H9 (cell line): ENCODE measurements at regions not wholly inside any gene's neighbourhood (a gene's known extent, or its start where the extent isn't known, plus 50 kb on each side); places are given as distances from the start of the nearest gene placed in this dataset.

Experiments
- DNase-seq: peaks from one replicate; pipeline ENCODE4 v3.0.0-alpha.2; 2017
- H2AFZ ChIP-seq: one replicate; pipeline ENCODE4 v1.6.1; 2013; ENCODE audit warnings: mild to moderate bottlenecking, low read length, control low read depth, moderate library complexity
- H2AK5ac ChIP-seq: 2 replicates; pipeline ENCODE4 v1.6.1; 2013; ENCODE audit warnings: low read length, control low read depth, mixed read lengths; ENCODE audit not compliant: insufficient read length
- H2BK120ac ChIP-seq: one replicate; pipeline ENCODE4 v1.6.1; 2013; ENCODE audit warnings: low read depth, mild to moderate bottlenecking, low read length, control low read depth, inconsistent platforms; ENCODE audit not compliant: poor library complexity, severe bottlenecking
- H2BK12ac ChIP-seq: 2 replicates; pipeline ENCODE4 v1.6.1; 2013; ENCODE audit warnings: low read length, control low read depth, mixed read lengths, low read depth; ENCODE audit not compliant: insufficient read length
- H2BK15ac ChIP-seq: 2 replicates; pipeline ENCODE4 v1.6.1; 2013; ENCODE audit warnings: low read depth, low read length, control low read depth
- H2BK20ac ChIP-seq: one replicate; pipeline ENCODE4 v1.6.1; 2013; ENCODE audit warnings: low read depth, mild to moderate bottlenecking, low read length, control low read depth, inconsistent platforms; ENCODE audit not compliant: poor library complexity, severe bottlenecking
- H2BK5ac ChIP-seq: 2 replicates; pipeline ENCODE4 v1.6.1; 2013; ENCODE audit warnings: low read length, control low read depth, mixed read lengths; ENCODE audit not compliant: insufficient read length
- H3K14ac ChIP-seq: 2 replicates; pipeline ENCODE4 v1.6.1; 2013; ENCODE audit warnings: low read length, control low read depth; ENCODE audit not compliant: insufficient read depth
- H3K18ac ChIP-seq: 2 replicates; pipeline ENCODE4 v1.6.1; 2013; ENCODE audit warnings: low read depth, mild to moderate bottlenecking, mixed read lengths, low read length, control low read depth; ENCODE audit not compliant: insufficient read length
- H3K23ac ChIP-seq: 2 replicates; pipeline ENCODE4 v1.6.1; 2013; ENCODE audit warnings: low read length, control low read depth, mixed read lengths, low read depth; ENCODE audit not compliant: insufficient read length
- H3K23me2 ChIP-seq: 2 replicates; pipeline ENCODE4 v1.6.1; 2013; ENCODE audit warnings: low read depth, mild to moderate bottlenecking, mixed read lengths, low read length, control low read depth; ENCODE audit not compliant: insufficient read length, poor library complexity, severe bottlenecking
- H3K27ac ChIP-seq: 2 replicates; pipeline ENCODE4 v1.5.1; 2013; ENCODE audit warnings: low read length, control low read depth, mixed read lengths, low read depth; ENCODE audit not compliant: insufficient read length
- H3K27me3 ChIP-seq: 2 replicates; pipeline ENCODE4 v1.6.1; 2013; ENCODE audit warnings: low read length, control low read depth, inconsistent platforms; ENCODE audit not compliant: insufficient read depth
- H3K4ac ChIP-seq: 2 replicates; pipeline ENCODE4 v1.6.1; 2013; ENCODE audit warnings: low read depth, mild to moderate bottlenecking, control low read depth, inconsistent platforms, low read length, moderate library complexity
- H3K4me1 ChIP-seq: 2 replicates; pipeline ENCODE4 v1.6.1; 2013; ENCODE audit warnings: low read length, control low read depth, inconsistent platforms; ENCODE audit not compliant: insufficient read depth
- H3K4me2 ChIP-seq: 2 replicates; pipeline ENCODE4 v1.6.1; 2013; ENCODE audit warnings: low read length, control low read depth, mixed read lengths; ENCODE audit not compliant: insufficient read length, insufficient read depth
- H3K56ac ChIP-seq: 2 replicates; pipeline ENCODE4 v1.6.1; 2013; ENCODE audit warnings: low read depth, mild to moderate bottlenecking, mixed read lengths, low read length, control low read depth; ENCODE audit not compliant: insufficient read length
- H3K79me1 ChIP-seq: 2 replicates; pipeline ENCODE4 v1.6.1; 2013; ENCODE audit warnings: low read depth, mild to moderate bottlenecking, moderate library complexity, low read length, control low read depth, inconsistent platforms; ENCODE audit not compliant: insufficient read depth, poor library complexity, severe bottlenecking
- H3K79me2 ChIP-seq: 2 replicates; pipeline ENCODE4 v1.6.1; 2013; ENCODE audit warnings: low read length, control low read depth, inconsistent platforms; ENCODE audit not compliant: insufficient read depth
- H3K9ac ChIP-seq: 2 replicates; pipeline ENCODE4 v1.6.1; 2013; ENCODE audit warnings: low read length, control low read depth, mixed read lengths; ENCODE audit not compliant: insufficient read length; ENCODE audit errors: extremely low read depth
- H3K9me3 ChIP-seq: one replicate; pipeline ENCODE4 v1.6.1; 2013; ENCODE audit warnings: low read depth, low read length, inconsistent platforms; ENCODE audit not compliant: control insufficient read depth
- H3T11ph ChIP-seq: one replicate; pipeline ENCODE4 v1.6.1; 2013; ENCODE audit warnings: mild to moderate bottlenecking, low read length, control low read depth, inconsistent platforms
- H4K20me1 ChIP-seq: one replicate; pipeline ENCODE4 v1.6.1; 2013; ENCODE audit not compliant: control insufficient read depth, insufficient read length, insufficient read depth
- H4K5ac ChIP-seq: 2 replicates; pipeline ENCODE4 v1.6.1; 2013; ENCODE audit warnings: low read depth, mild to moderate bottlenecking, mixed read lengths, low read length, control low read depth; ENCODE audit not compliant: insufficient read length
- H4K8ac ChIP-seq: replicated peaks from 2 replicates; pipeline ENCODE4 v1.6.1; 2013; ENCODE audit warnings: low read length, control low read depth, mixed read lengths, low read depth; ENCODE audit not compliant: insufficient read length
- H4K91ac ChIP-seq: 2 replicates; pipeline ENCODE4 v1.6.1; 2013; ENCODE audit warnings: low read depth, mild to moderate bottlenecking, moderate library complexity, mixed read lengths, low read length, control low read depth; ENCODE audit not compliant: insufficient read length
- H3K27ac Mint-ChIP-seq, 3 experiments: 2 replicates in 2 of 3; 3 replicates in 1 of 3; pipeline ENCODE4 v1.8.0; 2020 to 2021; ENCODE audit warnings: mixed read lengths in 3 of 3, mild to moderate bottlenecking in 1 of 3, moderate library complexity in 1 of 3
- H3K27me3 Mint-ChIP-seq: 2 replicates; pipeline ENCODE4 v1.8.0; 2021; ENCODE audit warnings: low read depth, mild to moderate bottlenecking, moderate library complexity, mixed read lengths
- H3K36me3 Mint-ChIP-seq, 3 experiments: 2 replicates in 2 of 3; 3 replicates in 1 of 3; pipeline ENCODE4 v1.8.0; 2020 to 2021; ENCODE audit warnings: low read depth in 3 of 3, mixed read lengths in 3 of 3; ENCODE audit not compliant: insufficient read depth in 1 of 3
- H3K4me1 Mint-ChIP-seq, 2 experiments: 2 replicates each; pipeline ENCODE4 v1.8.0; 2020; ENCODE audit warnings: mixed read lengths in 2 of 2
- H3K4me3 Mint-ChIP-seq, 2 experiments: 2 replicates in 1 of 2; 3 replicates in 1 of 2; pipeline ENCODE4 v1.8.0; 2020 to 2021; ENCODE audit warnings: mild to moderate bottlenecking in 2 of 2, mixed read lengths in 2 of 2, moderate library complexity in 1 of 2
- H3K9me3 Mint-ChIP-seq, 2 experiments: 2 replicates in 1 of 2; 3 replicates in 1 of 2; pipeline ENCODE4 v1.8.0; 2020; ENCODE audit warnings: mild to moderate bottlenecking in 2 of 2, mixed read lengths in 2 of 2, moderate library complexity in 1 of 2
- CTCF ChIP-seq: fragments of 200-600 bp; sonication (generic); conservative IDR thresholded peaks from 3 replicates; pipeline ENCODE4 v1.8.0; 2021; ENCODE audit warnings: antibody characterized with exemption, mild to moderate bottlenecking
- WGBS: extraction: QIAGEN DNeasy Blood & Tissue Kit; methylation state at CpG from one replicate; pipeline ENCODE4 v1.1.7; 2013; ENCODE audit warnings: missing lambda C conversion rate, low lambda C conversion rate, mixed read lengths; ENCODE audit not compliant: insufficient read length; ENCODE audit errors: extremely low coverage; 5-methylcytosine and 5-hydroxymethylcytosine counted together

DNA sequence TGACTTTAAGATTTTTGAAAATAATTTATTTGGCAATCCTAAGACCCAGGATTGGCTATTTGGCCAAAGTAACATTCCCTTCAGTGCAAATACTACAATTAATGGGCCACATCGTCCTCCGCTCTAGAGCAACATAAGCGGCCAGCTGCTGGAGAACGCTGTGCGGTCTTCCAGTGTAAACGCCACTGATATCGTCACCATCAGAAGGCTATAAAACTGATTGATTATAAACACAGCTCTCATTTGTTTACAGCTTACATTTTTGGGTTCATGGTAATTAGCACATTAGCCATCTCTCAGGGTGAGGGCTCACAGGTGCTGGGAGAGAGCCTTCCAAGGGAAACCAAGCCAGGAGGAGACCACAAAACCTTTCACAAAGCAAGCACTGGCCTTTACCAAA lies 130.1 kb upstream of the BMP4 start:
- no peak overlapping the region for H4K91ac ChIP-seq
- no peak overlapping the region for H3K9ac ChIP-seq
- H2AFZ ChIP-seq = no peak overlapping the region
- no peak overlapping the region for H2BK120ac ChIP-seq
- H3K18ac ChIP-seq = no peak overlapping the region
- no peaks in the 10 kb centered on the region for H3K36me3 Mint-ChIP-seq
- H3K9me3 Mint-ChIP-seq = no peaks in the 10 kb centered on the region; a peak in 1 of 5 replicates
- TF ChIP-seq CTCF = no peak
- no peak for DNase-seq
- H3K79me2 ChIP-seq = no peaks in the 10 kb centered on the region
- H4K8ac ChIP-seq = no peak overlapping the region
- no peaks in the 10 kb centered on the region for H3K27me3 ChIP-seq
- no peak overlapping the region for H3K14ac ChIP-seq
- H2BK20ac ChIP-seq = no peak overlapping the region
- H4K5ac ChIP-seq = no peak overlapping the region
- H3K4ac ChIP-seq = no peak overlapping the region
- WGBS = no CpG with 5 or more reads among the region's 7 CpGs
- no peak overlapping the region for H2BK12ac ChIP-seq
- H2BK5ac ChIP-seq = no peak overlapping the region
- H3K27ac Mint-ChIP-seq = no peak overlapping the region; a peak in 1 of 7 replicates
- no peak overlapping the region for H2AK5ac ChIP-seq
- H3K4me3 Mint-ChIP-seq = no peak overlapping the region
- no peaks in the 10 kb centered on the region for H4K20me1 ChIP-seq
- H3K4me2 ChIP-seq = no peak overlapping the region
- no peak overlapping the region for H2BK15ac ChIP-seq
- H3K27ac ChIP-seq = no peak overlapping the region
- H3K4me1 ChIP-seq = 0 out of 2 replicates have a peak, but pooled peaks cover 3% of the 10 kb centered on the region
- no peak overlapping the region for H3K56ac ChIP-seq
- no peaks in the 10 kb centered on the region for H3K9me3 ChIP-seq
- no peaks in the 10 kb centered on the region for H3K79me1 ChIP-seq
- H3K27me3 Mint-ChIP-seq = no peaks in the 10 kb centered on the region
- no peak overlapping the region for H3K23ac ChIP-seq
- no peaks in the 10 kb centered on the region for H3K23me2 ChIP-seq
- no peak overlapping the region for H3T11ph ChIP-seq
- peaks cover 11 to 14% of the 10 kb centered on the region in 2 experiments for H3K4me1 Mint-ChIP-seq
